Superior temporal gyrus (tissue), 1 donor: ENCODE measurements at regions not wholly inside any gene's neighbourhood (a gene's known extent, or its start where the extent isn't known, plus 50 kb on each side); places are given as distances from the start of the nearest gene placed in this dataset.

Experiments
- DNase-seq: peaks from one replicate; pipeline ENCODE4 v3.0.0-alpha.2; 2016; ENCODE audit errors: extremely low spot score

GRCh38 chr4:31645236-31645635 lies 925.1 kb downstream of the PCDH7 start:
- DNase-seq = no peak

GRCh38 chr4:31647786-31648185 lies 927.6 kb downstream of the PCDH7 start:
- DNase-seq = no peak

DNA sequence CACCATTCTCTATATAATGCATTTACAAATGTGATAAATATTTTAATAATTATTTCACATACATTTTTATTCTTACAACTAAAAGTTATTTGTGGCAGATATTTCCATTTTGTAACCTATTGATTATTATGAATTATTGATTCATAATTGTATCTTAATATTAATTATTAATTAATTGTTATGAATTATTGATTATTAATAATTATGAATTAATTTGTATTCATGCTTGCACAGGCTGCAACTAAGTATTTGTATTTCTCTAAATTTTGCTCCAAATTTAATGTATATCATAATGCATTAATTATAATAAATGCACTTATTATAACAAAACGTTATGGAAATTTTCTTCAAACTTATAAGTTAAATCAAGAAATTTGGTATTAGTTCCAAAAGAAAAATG lies 929.7 kb downstream of the PCDH7 start:
- no peak for DNase-seq

DNA sequence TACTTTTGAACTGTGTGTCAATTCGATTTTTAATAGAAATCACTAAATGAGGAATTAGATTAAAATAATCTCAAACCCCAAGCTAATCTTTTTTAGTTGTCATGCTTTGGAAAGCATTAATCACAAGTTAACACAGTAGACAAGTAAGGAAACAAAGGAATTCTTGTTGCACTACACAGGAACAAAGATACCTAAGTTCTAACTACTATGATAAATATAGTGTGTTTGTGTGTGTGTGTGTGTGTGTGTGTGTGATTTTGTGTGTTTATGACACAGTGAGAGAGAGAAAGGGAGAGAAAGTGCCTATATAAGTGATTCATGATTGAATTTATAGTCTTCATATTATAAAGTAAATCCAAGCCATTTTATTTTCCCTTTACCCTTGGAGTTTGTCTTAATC lies 931.4 kb downstream of the PCDH7 start:
- no peak for DNase-seq

DNA sequence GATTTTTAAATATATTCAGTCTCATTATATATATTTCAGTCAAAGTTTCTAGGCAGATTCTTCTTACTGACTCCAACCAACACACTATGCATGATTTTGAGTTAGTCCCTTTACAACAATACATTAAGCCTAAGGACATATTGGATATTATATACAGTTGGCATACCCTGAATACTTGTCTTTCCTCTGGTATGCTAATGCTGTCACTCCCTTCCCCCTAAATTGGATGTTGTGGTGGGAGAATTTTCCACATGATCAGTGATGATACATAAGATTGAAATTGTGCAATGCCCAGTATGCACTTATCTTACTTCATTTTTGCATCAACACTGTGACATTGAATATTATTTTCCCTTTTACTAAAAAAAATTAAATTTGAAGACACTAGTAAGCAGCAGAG lies 935.2 kb downstream of the PCDH7 start:
- DNase-seq = no peak

- peak; percentile 28 for DNase-seq
These were observed 937.8 kb downstream of the PCDH7 start for GRCh38 chr4:31657859-31658570.

DNA sequence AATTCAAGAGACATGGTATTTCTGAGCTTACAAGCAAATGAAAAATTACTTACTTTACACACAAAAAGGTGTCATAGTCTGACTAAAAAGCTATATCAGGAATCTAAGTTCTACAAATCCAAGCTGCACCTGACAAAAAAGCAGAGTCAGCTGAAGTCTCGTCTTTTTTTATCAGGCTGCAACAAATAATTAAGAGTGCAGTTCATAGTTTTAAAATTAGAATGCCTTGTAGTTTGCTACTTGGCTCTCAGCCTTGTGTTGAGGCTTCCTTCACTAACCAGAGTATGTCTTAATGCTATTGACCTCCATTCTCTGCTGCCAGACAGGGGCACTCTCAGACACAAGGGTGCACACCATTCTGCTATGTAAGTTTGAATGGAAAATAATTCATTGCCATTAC lies 940.7 kb downstream of the PCDH7 start:
- DNase-seq = no peak

DNA sequence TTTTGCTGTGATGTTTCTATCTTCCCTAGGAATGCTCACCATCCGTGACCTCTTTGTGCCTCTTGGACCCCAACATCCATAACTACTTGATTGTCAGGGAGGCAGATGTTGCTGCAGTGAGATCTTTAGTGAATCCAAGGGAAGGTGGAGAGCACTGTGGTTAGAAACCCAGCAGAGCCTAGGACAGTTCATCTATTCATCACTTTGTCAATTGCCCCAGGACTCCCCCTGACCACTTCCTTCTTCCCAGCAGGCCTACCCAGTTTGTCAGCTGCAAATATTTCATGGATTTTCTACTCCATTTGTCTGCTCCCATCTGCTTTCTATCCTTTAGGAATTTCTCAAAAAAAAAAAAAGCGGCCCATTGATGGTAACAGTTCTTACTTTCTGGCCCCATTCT lies 942.8 kb downstream of the PCDH7 start:
- DNase-seq = no peak

DNA sequence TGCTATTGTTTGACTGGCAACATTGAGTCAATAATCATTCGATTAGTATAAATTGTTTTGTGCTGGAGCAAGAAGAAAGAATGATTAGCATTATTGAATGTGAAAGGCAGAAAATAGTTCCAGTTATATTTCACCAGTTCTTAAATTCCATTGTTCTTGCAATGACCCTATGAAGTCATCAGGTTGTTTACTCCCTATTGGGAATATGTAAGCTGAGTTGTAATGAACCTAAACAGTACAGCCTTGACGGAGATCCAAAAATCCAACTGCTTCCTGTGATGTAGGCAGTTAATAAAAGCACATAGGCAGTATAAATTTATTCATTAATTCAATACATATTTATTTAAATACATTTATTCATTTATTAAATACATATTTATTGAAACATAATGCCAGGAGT lies 947.5 kb downstream of the PCDH7 start:
- no peak for DNase-seq

- DNase-seq = no peak
These were observed 954.3 kb downstream of the PCDH7 start for GRCh38 chr4:31674313-31674947.

DNA sequence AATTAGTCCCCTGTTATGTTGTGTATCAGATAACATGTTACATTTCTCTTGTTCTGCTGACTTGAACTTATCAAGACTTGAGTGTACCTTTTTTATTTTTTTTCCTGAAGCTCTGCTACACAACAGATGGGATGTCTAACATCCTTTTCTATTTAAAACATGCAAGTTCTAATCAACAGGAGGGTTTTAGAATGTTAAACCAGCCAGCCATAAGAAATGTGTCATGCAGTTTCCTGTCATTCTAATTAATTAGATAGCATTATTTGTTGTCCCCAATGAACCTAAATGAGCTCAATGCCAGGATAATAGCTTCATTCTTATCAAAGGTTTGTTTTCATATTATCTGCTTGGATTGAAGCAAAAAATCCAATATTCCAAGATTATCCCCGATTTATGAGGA lies 958.2 kb downstream of the PCDH7 start:
- no peak for DNase-seq

- DNase-seq = no peak
These were observed 962.6 kb downstream of the PCDH7 start for GRCh38 chr4:31682796-31683195.

GRCh38 chr4:31687717-31688342 lies 967.7 kb downstream of the PCDH7 start:
- DNase-seq = no peak

DNA sequence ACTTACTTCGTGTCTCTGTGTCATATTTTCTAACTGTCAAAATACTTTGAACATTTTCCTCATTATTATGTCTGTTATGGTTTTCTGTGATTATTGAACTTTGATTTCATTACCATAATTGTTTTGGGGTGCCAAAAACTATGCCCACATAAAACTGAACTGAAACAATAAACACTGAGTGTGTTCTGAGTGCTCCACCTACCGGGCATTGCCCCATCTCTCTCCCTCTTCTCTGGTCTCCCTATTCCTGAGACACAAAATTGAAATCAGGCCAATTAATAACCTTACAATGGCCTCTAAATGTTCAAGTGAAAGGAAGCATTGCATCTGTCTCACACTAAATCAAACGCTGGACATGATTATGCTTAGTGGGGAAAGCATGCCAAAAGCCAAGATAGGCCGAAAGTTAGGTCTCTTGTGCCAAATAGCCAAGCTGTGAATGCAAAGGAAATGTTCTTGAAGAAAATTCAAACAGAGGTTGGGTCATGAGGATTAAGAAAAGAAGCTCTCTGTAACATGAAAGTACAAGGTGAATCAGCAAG lies 972.3 kb downstream of the PCDH7 start:
- DNase-seq = no peak

GRCh38 chr4:31701256-31701655 lies 981.1 kb downstream of the PCDH7 start:
- no peak for DNase-seq

- DNase-seq = no peak
These were observed 982.2 kb downstream of the PCDH7 start for GRCh38 chr4:31702326-31702725.

DNA sequence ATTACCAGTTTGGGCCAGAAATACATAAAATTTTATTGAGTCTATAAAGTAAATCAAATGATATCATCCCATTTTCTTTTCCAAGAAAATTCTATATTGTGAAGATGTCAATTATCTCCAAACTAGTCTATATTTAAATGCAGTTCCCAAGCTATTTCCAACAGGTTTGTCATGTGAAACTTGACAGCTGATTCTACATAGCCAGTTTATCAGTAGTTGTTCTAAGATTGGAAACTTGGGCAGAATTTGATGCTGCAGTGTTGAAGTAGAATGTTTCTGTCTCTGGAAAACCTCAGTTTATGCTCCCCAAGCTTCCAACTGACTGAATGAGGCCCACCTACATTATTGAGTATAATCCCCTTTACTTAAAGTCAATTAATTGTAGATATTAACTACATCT lies 994.1 kb downstream of the PCDH7 start:
- DNase-seq = no peak

DNA sequence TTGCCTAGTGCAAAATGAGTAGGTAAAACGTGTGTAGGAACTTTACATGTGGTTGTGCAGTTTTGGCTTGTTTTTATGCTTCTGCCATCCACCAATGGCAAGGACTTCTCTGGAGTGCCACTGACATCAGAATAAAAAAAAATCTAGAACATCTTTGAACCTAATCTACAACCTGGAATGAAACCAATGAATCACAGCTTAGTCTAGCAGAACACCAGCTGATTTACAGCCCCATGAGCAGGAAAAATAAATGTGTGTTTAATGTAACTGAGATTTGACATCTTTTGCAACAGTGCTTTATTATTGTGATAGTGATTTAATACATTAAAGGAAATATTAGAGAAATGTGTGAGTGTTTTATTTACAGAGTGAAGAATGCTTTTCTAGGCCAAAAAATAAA lies 995.1 kb downstream of the PCDH7 start:
- no peak for DNase-seq

DNA sequence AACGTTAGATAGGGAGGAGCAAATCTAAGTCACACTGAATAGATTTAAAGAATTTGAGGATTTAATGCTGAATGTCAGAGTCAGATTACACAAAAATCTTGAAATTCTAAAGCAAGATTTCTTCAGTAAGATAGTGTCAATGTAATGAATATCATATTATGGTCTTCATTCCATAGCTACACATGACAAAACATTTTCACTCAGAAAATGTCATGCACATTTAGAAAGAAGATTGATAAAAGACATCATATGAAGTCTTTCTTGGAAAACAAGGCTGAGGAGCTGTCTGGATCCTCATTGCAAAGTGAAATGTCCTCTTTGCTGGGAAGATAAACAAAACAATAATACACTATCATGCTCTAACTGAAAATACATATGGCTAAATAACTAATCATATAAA lies 1006.9 kb downstream of the PCDH7 start:
- DNase-seq = no peak

GRCh38 chr4:31735004-31735403 lies 1014.8 kb downstream of the PCDH7 start:
- no peak for DNase-seq

GRCh38 chr4:31737419-31737818 lies 1017.2 kb downstream of the PCDH7 start:
- DNase-seq = no peak

DNA sequence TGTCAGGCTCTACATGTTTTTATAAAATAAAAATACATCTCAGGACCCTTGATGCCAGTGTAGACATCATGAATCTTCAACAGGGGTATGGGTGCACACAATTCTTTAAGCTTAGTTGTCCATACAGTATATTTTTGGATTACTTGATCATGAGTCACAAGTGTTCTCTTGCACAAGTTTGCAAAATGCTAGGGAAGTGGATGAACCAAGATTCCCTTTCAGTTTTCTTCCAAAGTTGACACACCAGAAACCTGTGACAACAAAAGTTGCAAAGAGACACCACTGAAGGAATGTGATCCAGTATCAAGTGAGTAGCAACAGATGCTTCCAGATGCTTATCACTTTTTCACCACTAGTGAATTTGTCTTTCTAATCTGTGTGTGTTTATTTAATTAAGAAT lies 1021.2 kb downstream of the PCDH7 start:
- DNase-seq = no peak

DNA sequence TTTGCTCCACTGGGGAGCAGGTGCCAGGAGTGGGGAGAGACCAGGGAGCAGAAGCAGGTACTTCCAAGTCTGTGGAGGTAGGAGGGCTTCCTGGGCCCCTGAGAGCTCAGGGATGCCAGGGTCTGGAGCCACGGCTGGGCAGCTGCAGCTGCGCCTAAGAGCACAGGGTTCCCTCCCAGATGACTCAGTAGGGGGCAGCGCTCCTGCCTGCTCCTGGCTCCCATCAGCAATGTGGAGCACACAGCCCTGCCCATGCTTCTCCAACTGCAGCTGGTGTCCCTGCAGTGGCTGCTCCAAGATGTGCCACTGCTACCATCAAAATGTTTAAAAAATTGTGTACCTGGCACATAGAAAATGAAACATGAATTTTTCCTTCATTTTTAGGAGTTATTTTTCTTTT lies 1028.2 kb downstream of the PCDH7 start:
- no peak for DNase-seq
